OCI-M2 (cell line): ENCODE measurements at regions not wholly inside any gene's neighbourhood (a gene's known extent, or its start where the extent isn't known, plus 50 kb on each side); places are given as distances from the start of the nearest gene placed in this dataset.

Experiments
- DNase-seq: peaks from one replicate; lab custom pipeline; 2025; ENCODE audit not compliant: unreplicated experiment; lab: John Stamatoyannopoulos, UW

DNA sequence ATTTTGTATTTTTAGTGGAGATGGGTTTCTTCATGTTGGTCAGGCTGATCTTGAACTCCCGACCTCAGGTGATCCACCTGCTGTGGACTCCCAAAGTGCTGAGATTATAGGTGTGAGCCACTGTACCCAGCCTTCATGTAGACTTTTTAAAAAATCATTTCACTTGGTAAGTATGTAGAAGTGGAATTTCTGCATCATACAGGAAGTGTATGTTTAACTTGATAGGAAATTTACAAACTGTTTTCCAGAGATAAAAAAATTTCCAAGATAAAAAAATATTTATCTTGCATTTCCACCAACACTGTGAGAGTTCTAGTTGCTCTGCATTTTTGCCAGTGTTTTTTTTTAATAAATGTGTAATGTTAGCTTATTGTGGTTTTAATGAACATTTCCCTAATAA is 155.8 kb downstream of the ZNF608 start:
- no peak for DNase-seq

DNA sequence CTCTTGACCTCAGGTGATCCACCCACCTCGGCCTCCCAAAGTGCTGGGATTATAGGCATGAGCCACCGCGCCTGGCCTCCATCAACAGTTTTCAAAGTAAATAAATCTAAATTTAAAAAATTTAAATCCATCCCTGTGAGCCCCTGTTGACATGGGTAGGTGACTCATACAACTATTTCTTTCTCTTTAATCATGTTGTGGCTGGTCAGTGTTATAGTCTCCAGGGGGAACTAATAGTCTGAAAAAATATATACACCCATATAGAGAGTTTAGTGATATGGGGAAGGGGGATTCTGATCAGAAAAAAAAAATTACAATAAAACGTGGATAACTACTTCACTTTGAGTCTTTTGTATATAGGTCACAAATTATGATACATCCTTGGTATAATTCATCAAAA is 159.2 kb downstream of the ZNF608 start:
- no peak for DNase-seq

GRCh38 chr5:124584991-124585715 is 161.3 kb downstream of the ZNF608 start:
- no peak for DNase-seq

GRCh38 chr5:124583469-124584350 is 162.7 kb downstream of the ZNF608 start:
- no peak for DNase-seq

DNA sequence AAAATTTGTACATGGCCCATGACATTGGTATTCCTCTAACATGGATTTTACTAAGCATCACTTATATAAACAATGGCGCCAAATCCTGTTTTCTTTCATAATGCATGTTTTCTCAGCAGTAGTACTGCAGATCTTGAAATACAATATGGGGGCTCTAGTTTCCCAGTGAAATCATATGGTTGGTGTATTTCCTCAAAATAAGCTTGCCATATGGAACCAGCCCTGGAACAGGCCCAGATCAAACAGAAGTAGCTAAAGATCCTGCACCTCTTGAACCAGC is 163.9 kb downstream of the ZNF608 start:
- no peak for DNase-seq

DNA sequence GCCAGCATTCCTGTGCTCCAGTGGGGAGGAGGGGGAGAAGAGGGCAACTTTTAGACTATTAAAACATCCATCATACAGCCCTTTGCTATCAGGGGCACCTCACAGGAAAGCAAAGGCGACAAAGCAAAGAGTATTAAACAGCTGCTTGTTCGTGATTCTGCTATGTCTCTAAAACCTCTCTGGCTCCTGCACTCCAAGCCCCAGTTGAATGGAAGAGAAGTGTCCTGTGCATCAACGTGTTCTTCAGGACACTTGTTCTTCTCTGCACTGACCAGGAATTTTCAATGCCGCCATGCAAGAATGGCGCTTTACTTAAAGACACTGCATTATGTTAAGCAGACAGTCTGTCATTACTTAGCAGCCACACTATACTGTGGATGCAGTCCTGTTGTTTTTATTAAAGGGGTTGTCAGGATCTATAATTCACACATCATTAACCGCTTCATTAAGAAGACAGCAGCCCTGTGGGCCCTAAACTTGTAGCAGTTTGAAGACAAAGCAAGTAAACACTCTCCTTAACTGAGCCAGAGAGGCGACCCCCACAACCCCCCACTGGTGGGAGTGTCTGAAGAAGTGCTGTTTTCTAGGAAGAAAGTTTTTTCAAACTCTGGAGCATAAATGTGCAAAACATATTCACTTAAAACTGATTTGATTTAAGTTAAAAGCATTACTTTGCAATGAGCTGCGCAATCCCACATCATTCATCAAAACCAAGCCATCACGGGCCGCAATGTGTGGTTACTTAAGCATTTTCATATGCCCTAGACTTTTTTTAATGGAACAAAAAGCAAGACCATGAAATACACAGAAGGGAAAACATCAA is 164.5 kb downstream of the ZNF608 start:
- no peak for DNase-seq

- DNase-seq, result no peak
Measured at GRCh38 chr5:124580925-124581737, 165.3 kb downstream of the ZNF608 start.

DNA sequence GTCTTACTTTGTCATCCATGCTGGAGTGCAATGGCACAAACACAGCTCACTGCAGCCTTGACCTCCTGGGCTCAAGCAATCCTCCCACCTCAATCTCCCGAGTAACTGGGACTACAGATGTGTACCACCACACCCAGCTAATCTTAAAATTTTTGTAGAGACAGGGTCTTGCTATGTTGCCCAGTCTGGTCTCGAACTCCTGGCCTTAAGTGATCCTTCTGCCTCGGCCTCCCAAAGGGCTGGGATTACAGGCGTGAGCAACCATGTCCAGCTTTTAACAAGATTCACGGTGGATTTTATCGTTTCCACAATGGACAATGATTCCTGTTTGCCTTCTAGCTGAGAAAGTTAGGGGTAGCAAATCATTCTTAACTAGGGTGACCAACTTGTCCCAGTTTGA is 165.9 kb downstream of the ZNF608 start:
- no peak for DNase-seq

DNA sequence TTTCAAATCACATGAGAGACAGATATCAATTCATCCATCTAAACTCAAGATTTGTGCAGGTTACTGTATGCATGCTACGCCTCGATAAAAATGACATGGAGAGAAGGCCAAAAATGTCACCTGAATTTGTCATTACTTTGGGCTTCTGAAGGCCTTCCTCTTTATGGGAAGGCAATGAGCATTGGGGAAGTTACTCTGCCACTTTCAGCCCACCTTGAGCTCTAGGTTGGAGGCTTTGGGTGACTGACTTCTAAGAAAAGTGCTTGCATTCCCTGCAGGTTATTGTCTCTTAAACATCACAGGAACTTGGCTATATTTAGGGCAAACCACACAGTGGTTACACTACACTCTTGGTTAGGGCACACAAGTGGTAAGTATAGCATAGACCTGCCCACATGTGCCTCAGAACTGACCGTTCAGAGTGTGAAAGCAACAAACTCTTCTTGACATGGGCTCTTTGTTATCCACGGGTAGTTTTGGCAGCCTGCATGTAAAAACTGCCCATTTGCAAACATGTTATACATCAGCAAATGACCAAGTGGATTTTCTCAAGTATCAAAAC is 169.5 kb downstream of the ZNF608 start:
- DNase-seq, result no peak

- no peak for DNase-seq
Measured at GRCh38 chr5:124575725-124576124, 170.7 kb downstream of the ZNF608 start.

GRCh38 chr5:124574521-124575436 is 171.7 kb downstream of the ZNF608 start:
- DNase-seq, result no peak

GRCh38 chr5:124572971-124573370 is 173.5 kb downstream of the ZNF608 start:
- no peak for DNase-seq

DNA sequence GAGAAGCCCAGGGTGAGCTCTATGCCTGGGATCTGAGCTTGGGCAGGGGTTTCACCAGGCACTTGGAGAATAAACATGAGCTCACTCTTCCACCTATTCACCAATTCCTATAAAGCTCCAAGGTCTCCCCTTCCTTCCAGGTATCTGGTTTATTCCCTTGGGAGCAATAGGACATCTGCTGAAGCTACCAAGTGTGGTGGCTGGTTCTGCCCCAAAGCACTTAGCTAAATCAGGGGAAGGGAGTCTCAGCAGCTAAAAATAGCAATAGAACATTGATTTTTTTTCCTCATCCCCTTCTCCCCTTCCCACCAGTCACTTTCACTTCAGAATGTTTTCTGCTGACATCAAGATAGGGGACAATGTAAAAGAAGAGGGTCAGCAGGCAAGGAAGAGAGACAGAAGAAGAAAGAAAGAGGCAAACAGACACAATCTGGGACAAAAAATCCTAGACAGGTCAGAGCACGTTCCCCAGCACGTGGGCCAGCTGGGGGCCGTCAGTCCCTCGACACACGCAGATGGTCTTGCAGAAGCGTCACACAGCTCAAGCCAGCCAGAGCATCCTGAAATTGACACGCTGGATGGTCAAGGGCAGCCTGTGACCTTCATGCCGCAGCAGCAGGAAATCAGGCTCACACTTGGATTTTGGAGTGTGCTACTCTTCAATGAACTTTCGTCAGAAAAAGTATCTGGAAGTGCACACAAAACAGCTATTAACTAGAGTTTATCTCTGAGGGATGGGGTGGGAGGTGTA is 176.0 kb downstream of the ZNF608 start:
- no peak for DNase-seq

DNA sequence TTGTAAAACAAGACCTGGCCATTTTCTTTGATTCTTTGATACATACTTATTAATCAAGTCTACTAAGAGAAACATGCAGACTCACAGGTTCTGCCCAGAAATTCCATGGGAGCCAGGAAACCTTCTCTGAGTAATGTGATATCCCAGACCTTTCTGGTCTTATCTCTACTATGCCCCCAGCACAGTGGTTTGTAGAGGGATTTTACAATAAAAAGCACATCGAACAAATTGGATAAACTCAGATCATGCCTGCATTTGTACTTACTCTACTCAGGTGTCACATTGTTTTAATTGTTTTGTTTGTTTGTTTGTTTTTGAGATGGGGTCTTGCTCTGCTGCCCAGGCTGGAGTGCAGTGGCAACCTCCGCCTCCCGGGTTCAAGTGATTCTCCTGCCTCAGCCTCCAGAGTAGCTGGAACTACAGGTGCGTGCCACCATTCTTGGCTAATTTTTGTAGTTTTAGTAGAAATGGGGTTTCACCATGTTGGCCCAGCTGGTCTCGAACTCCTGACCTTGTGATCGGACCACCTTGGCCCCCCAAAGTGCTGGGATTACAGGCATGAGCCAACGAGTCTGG is 179.5 kb downstream of the ZNF608 start:
- DNase-seq, result no peak

GRCh38 chr5:124561451-124561850 is 185.0 kb downstream of the ZNF608 start:
- DNase-seq, result no peak

- no peak for DNase-seq
Measured at GRCh38 chr5:124560370-124560769, 186.1 kb downstream of the ZNF608 start.

DNA sequence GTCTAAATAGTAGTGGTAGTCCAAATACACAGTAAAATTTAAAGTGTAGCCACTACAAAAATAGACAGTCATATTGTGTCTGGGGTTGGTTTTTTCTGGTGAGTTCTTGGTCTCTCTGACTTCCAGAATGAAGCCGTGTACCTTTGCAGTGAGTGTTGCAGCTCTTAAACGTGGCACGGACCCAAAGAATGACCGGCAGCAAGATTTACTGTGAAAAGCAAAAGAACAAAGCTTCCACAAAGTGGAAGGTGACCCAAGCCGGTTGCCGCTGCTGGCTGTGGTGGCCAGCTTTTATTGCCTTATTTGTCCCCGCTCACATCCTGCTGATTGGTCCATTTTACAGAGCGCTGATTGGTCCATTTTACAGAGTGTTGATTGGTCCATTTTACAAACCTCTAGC is 188.7 kb downstream of the ZNF608 start:
- DNase-seq, result no peak

DNA sequence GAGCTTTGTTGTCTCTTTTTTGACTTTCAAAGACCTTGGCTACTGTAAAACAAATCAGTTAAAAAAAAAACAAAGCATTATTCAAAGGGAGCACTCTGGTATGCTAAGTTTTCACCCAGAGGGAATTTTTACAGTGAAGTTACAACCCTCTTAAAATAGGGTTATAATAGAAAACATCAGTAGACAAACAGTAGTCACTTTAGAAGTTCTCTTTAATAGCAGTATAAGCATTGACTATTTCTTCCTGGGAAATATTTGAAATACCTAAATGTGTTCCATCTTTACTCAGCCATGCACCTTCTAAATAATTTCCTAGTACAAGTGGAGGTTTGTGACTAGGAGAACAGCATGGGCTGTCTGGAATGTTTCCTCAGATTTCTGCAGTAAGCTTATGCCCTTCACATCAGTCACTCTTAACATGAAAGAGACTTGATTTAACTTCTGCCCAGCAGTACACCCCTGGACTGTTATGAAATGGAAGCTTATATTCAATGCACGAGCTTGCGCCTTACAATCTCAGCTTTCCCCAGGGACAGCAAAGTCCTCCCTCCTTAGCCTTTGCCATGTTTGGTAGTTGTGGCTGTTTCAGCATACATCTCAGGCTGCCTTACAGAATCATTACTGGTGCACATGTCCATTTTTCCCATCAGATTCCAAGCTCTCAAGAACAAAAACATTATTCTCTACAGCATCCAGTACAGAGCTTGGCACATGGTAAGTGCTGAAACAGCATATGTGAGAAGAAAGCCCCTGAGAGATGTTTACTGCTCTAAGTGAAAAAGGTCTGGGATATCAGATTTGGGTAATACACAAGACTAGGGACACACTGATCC is 191.5 kb downstream of the ZNF608 start:
- DNase-seq, result no peak
